HG03039 (cell line): ENCODE measurements at regions not wholly inside any gene's neighbourhood (a gene's known extent, or its start where the extent isn't known, plus 50 kb on each side); places are given as distances from the start of the nearest gene placed in this dataset.

Source experiments
- ATAC-seq: cut with Tn5 transposase; IDR thresholded peaks from one replicate; pipeline ENCODE4 v1.9.1; 2021; ENCODE audit warnings: mild to moderate bottlenecking, moderate library complexity; ENCODE audit not compliant: unreplicated experiment

DNA sequence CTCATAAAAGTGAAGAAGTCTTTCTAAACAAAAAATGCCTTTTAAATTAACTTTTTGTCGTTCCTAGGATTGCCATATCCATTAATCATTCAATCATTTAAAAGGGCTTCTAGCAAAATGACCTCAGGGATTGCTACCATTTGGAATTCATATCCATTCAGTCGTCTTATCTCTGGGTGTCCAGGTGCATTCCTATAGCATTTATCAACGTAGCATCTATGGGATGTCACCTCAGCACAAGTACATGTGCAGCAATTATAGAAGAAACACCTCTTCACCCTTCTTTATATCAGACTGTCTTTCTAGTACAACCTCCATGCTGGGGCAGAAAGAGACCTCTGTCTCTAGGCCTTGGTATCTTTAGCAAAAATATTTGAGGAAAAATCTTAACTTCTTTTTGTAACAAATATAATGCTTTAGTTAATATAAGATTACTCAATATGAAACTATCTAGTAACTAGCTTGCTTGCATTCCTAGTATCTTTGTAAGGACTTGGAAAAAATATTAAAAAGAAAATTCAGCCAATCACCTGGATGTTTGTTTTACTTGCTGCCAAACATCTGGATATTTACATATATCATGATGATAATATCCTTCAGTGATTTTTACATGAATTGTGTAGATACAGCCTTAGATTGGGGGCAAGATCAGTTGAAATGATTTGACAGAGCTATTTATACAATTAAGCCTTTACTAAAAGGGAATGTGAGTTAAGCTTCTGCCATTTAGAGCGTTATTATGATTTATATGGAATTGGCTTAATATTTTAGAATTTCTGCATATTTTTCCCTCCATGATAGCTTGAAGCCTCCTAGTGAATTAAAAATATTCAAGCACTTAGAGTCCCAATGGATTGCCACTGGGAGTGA lies 356.8 kb downstream of the HDGFL1 start:
- ATAC-seq: no peak

DNA sequence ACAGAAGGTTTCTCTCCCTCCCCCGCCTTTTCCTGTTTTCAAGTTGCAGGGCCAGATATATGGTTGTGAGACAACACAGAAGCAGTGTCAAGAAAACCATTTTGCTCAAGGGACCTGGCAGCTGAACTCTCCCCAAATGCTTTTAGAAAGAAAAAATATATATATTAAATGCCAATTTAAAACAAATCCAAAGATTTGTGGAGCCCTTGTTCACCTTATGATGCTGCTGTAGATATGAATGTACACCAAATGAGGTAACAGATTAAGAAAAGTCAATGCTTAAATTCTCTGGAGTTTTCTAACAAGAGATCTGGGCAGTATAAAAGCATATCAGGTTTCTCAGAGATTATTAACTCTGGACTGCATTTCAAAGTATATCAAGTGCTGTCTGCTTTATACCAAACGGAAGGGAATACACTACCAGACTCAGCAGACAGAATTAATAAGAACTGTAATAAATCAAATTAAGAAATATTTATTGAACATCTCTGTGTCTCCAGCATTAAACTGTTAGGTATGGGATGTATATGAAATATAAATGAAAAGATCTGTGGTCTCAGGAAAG lies 357.5 kb downstream of the HDGFL1 start:
- ATAC-seq: no peak

DNA sequence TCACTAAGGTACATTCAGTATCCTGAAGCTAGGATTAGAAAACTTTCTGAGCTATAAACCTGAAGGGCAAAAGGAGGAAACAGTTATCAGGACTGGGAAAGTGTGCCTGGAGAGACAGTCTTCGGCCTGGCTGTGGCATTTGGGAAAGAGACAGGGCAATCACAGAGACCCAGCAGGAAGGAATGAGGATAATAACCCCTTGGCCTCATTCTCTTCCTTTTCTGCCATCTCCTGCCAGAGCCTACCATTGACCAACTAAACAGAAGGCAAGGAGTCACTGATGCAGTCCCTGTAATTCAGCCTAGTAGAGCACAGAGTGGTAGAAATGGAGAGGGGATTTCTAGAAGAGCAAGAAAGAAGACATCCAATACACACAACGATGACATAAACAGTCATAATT lies 359.4 kb downstream of the HDGFL1 start:
- ATAC-seq: no peak

DNA sequence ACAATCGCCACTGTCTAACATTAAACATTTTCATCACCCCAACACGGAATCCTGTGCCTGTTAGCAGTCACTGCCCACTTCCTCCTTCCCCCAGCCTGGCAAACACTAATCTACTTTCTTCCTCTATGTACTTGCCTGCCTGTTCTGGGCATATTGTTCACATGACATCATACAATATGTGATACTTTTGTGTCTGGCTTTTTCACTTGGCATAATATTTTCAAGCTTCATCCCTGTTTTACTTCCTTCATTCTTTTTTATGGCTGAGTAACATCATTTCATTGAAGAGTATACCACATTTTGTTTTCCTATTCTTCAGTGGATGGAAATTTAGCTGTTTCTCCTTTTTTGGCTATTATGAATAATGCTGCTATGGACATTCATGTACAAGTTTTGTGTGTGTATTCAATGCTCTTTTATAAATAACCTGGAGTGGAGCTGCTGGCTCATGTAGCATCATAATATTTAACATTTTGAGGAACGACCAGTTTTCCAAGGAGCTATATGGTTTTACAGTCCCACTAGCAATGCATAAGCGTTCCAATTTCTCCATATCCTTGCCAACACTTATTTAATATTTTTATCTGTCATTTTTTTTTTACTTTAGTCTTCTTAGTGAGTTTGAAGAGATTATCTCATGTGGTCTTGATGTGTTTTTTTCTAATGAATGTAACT lies 360.1 kb downstream of the HDGFL1 start:
- no peak for ATAC-seq

DNA sequence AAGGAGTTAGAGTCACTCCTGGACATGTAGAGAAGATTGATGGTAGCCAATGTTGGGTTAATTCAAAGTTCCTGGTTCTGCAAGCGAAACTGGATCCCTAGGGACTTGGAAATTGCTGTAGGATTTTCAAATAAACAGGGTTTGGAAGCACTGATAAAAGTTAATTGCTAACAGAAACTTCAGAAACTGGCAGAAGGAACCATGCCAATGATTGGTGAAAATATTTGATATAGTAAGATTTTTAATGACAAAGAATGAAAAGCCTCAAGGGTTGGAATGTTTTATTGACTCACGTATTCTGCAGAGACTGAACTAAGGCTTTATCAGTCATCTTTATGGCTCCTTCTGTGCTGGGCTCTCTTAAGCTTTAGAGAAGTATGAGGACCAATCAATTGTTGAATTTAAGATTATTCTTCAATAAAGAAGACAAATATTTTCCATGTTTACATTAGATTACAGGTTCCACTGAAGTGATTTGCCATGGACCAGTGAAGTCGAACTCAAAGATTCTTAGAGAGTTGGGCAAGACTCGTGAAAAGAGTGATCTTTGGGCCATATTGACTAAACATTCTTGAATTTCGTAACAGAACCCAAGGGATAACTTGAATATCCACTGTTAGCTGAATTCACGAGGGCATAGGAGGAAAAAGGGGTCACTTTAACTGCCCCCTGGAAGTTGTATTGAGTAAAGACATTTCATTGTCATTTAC lies 371.4 kb downstream of the HDGFL1 start:
- no peak for ATAC-seq

DNA sequence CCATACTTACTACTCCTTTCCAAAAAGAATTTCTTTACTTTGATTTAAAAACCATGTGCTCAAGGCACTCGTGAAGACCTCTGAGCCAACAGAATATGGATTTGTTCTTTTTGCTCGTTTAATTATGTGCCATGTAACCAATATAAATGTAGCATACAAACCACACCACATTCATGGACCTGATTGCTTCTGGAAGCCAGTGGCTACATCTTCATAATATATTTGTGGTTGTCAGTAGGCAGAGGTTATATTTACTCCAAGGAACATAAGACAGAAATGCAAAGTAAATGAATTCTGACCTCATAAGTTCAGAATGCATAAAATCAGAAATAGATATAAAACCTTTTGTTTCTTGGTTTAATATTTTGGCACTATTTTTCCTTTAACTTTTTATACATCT lies 373.0 kb downstream of the HDGFL1 start:
- ATAC-seq: no peak

DNA sequence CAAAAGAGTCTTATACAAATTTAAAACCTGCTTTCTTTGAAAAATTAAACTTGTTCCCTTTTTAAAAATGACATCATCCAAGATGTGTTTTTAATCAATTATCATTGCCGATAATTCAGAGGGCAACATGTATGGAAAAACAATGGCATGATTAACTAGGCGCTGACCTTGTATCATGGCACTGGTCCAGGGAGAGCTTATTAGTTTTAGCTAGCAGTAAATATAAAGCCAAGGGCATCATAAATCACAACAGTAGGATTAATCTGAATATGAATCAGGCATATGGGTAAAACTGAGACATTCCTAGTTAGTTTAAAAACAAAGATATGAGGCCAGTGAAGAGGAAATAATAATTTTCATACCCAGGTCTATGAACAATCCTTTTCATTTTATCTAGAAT lies 374.0 kb downstream of the HDGFL1 start:
- ATAC-seq: no peak

DNA sequence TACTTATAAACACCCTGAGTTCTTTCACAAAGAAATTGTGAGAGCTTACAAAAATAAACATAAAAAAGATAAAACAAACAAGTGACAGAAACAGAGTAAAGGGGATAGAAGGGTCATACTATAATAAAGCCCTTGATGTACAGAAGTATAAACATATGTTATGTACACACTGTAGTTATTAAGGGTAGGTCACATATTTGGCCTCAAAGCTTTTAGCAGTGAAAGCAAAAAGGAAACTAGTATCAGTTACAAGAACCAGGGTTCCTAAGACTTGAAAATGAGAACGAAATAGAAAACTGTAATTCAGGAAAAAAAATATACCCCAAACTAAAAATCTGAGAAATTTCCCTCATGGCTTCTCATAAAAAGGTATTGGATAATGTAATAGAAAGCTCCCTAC lies 380.6 kb downstream of the HDGFL1 start:
- no peak for ATAC-seq

DNA sequence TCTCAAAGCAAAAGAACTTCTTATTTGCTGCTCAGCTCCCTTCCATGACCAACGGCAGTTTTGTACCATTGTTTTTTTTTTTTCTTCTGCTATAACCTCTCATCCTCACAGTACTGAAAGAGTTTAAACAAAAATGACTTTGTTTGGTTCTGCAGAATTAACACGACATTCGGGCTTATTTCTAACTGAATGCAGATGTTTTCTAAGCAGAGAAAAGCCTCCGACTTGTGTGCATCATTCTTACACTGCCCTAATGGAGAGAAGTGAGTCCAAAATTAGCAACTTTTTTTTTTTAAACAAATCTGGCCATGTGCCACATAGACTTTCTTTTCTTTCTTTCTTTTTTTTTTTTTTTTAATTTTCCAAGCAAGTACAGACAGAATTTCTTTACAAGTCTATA lies 382.7 kb downstream of the HDGFL1 start:
- no peak for ATAC-seq

DNA sequence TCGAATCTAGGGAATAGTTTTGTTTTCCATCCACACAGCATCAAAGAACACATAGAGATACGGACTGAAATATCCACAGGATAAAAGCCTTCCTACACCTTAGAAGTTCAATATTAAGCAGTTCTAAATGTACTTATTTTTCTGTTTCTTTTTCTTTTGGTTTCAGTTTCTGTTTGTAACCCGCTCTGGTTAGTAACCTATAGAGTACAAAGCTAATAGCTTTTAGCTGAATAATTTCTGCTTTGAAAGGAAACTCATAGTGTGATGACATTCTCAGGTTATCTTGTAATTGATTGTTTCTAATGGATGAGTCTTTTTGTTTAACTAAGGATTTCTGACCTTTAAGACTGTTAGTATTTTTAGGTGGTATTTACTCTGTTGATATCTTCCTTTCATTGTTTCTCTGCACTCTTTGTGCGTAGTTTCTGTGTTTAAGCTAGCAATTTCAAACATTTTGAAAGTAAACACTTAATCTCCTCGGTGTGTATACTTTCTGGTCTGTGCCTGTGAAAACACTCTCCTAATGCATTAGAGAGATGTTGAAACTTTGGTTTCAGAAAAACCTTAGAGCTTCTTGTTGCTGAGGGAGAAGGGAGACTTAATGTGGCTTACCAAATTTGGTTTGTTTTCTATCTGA lies 385.5 kb downstream of the HDGFL1 start:
- ATAC-seq: peak; percentile 37

DNA sequence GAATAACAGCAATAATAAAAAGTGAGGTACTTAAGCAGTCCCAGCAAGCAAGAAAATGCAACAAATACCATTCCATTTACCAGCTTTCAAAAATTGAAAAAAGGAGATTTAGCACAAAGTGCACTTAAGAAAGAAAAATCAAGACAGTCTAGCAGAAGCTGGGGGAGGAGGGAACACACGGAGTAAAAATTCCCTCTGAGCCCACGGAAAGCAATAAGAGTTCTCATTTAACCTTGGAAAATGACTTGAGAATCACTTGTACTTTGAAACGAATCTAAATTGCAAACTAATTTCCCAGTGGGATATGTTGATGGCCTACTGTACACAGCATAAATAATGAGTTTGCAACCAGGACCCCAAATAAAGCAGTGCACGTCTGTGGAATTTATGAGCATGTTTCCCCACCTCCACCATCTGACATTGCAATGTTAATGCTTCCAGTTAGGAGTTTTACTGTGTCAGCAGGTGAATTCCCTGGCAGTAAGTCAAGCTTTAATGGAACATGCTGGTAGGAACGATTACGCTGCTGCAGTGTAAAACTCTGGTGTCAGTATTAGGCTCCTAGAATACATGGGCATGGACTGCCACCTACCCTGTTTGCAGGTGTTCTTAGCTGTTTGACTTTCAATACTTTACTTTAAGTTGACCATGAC lies 386.8 kb downstream of the HDGFL1 start:
- ATAC-seq: no peak

DNA sequence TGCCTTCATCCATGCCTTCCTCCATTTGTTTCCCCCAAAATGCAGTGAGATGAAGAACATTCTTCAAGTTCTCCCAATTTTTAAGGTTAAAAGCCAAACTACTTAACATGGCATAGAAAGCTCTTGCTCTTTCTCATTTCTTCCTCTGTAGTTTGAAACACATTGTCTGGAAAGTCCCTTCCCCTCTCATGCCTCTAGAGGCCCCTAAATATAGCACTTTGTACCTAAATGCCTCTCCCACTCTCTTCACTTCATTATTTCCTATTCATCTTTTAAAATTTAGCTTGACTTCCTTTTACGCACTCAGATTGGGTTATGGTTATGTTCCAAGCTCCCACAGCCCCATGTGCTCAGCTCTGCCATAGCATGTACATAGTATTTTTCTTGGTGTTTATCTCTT lies 389.3 kb downstream of the HDGFL1 start:
- ATAC-seq: peak; percentile 69

DNA sequence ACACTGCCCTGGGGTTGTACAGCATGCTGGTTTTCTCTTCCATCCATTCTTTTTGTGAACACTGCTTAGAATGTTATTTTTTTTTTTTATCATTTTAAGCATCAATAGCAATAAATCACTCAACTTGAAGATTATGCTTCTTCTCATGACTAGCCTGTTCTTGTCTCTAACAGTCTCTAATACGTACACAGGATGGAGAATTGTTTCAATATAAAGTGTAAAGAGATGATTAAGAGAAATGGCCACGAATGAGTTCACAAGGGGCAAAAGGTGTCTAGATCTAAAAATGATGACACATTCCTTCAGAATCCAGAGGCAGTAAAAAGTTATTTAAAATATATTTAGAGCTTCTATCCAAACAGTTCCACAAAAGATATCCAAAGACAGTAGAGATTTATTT lies 390.2 kb downstream of the HDGFL1 start:
- ATAC-seq: no peak

DNA sequence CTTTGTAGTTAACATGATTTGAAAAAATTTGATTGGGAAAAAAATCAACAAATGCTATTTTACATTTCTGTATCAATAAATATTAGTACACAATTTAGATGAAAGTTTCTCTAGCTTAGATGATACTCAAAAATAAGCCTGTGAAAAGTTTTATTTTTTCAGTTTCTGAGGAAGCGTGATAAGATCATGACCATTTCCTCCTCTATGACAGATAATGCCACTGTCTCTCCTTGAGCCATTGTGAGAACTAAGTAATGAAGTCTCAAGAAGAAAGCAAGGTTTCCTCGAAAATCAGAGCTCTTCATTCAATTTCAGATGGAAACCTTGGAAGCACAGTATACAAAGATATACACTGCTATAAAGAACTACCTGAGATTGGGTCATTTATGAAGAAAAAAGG lies 395.0 kb downstream of the HDGFL1 start:
- ATAC-seq: no peak

DNA sequence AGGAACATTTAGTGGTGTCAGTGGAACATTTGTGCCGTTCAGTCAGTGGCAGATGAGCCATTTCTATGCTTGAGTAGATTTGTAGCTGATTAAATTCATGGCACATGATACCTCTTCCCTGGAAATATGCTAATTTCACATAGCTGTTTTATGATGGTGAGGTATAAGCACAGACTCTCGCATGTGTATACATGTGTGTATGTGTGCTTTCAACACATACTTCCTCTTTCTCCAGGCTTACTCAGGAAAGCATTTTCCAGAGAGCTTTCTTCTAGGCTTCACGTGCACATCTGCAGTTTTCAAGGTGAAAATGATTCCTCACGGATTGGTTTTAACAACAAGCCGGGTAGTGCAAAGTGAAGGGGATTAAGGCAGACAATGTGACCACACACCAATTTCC lies 396.5 kb downstream of the HDGFL1 start:
- no peak for ATAC-seq

DNA sequence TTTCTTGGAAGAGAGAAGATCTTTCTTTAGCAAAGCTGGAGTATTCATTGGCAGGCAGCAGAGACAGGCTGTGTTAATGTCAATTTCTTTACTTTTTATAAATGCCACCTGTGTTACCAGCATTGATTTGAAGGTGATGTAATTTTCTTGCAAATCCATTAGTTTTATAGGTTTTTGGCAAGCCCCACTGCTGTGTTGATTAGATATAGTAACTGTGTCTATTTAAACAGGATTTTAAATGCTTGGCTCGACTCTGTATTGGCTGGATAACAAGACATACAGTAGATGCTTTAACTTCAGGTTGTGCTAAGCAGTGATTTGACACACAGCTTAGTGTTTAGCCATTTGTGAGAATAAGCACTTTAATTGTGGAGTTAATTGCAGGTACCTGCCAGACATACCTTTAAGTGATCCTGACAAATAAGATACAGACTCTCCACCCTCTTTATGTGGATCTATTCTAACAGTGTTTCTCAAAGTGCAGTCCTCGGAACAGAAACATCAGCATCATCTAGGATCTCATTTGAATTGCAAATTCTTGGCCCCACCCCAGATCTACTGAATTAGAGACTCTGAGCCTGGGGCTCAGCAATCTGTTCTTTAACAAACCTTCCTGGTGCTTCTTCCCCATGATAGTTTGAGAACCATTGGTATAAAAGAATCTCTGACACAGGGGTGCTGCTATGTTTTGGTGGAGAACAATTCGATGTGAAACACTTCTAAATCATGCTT lies 397.5 kb downstream of the HDGFL1 start:
- ATAC-seq: no peak

DNA sequence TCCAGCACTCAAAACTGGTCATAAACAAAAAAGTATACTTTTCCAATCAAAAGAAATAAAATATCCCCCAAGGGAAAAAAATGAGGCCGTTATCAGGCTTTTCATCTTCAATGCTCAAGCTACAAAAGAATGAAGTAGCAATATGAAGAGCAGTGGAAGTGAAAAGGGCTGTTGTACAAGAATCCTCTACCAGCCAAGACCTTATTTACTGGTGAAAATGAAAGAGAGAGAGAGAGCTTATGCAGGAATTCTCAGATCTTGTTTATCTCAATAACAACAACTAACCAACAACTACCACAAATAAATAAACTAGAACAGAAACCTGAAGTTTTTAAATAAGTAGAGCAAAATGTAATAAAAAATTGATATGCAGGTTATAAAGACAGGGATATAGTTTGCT lies 400.6 kb downstream of the HDGFL1 start:
- no peak for ATAC-seq

DNA sequence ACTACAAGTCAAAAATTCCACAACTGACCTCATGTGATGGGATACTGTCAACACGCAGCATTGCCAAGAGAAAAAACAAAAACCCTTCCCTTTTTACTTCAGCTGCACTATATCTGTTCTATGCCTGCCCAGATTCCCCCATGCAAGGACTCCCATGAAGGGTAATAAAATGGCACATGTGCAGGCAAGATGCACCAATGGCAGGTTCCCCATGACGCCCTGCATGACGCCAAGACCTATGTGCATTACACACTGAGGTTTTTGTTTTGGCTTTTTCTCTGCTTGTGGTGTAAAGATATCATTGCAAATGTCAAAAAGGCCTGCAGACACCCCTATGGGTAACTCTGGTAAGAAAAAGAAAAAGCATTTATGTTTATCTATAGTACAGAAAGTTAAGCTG lies 403.4 kb downstream of the HDGFL1 start:
- no peak for ATAC-seq

DNA sequence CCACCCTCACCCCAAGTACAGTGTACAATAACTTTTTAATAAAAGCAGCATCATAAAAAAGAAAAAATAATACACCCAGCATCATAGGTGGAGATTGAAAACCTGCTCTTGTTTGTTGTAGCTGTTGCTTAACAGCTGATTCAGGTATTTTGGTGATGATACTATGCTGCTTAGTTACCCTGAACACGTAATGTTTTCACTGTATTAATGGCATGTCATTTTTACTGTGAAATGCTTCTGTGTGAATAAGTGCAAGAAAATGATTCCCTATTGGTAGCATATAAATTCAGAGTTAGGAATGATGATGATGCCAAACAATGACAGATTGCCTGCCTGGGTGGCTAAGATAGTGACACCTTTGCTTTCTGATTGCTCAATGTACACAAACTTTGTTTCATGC lies 405.7 kb downstream of the HDGFL1 start:
- ATAC-seq: no peak

DNA sequence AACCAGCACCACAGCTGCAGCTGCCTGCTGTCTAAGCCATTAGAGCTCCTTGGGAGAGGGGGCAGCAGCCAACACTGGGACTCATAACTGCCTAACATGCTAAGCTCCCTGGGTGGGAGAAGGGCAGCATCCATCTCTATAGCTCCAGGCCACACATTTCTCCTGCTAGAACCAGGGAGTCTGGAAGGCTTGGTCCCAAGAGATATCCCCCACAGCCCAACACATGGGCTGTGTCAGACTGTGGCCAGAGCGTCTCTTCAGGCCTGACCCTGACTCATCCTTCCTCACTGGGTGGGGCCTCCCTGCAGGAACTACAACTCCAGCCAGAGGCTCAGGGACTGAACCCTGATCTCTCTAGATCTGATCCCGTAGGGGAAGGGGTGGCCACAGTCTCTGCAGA lies 411.1 kb downstream of the HDGFL1 start:
- ATAC-seq: no peak
